NCI-H446 treated with DMSO at 0.1 percent for 48 hours (cell line): ENCODE measurements at regions not wholly inside any gene's neighbourhood (a gene's known extent, or its start where the extent isn't known, plus 50 kb on each side); places are given as distances from the start of the nearest gene placed in this dataset.
"Not testable (repeated sequence)": the region's sequence is repeated elsewhere in the genome, so short reads cannot be mapped to it uniquely, and the experiment has no call there.

Experiments used
- DNase-seq: peaks from one replicate; lab custom pipeline; 2025; lab: John Stamatoyannopoulos, UW

GRCh38 chr13:50274181-50274580 is 258.9 kb downstream of the KCNRG start:
- DNase-seq, result no peak

- no peak for DNase-seq
Observed at GRCh38 chr13:50275392-50276063, 260.3 kb downstream of the KCNRG start.

GRCh38 chr13:50276550-50276949 is 261.3 kb downstream of the KCNRG start:
- DNase-seq, result no peak

- DNase-seq, result no peak
Observed at GRCh38 chr13:50277127-50277526, 261.9 kb downstream of the KCNRG start.

GRCh38 chr13:50277906-50278305 is 262.7 kb downstream of the KCNRG start:
- no peak for DNase-seq

- no peak for DNase-seq
Observed at GRCh38 chr13:50280441-50280937, 265.2 kb downstream of the KCNRG start.

- DNase-seq, result no peak
Observed at GRCh38 chr13:50282016-50282415, 266.8 kb downstream of the KCNRG start.

GRCh38 chr13:50283017-50283416 is 267.8 kb downstream of the KCNRG start:
- no peak for DNase-seq

GRCh38 chr13:50284540-50284939 is 269.3 kb downstream of the KCNRG start:
- no peak for DNase-seq

GRCh38 chr13:50285283-50285682 is 270.0 kb downstream of the KCNRG start:
- DNase-seq, result no peak

DNA sequence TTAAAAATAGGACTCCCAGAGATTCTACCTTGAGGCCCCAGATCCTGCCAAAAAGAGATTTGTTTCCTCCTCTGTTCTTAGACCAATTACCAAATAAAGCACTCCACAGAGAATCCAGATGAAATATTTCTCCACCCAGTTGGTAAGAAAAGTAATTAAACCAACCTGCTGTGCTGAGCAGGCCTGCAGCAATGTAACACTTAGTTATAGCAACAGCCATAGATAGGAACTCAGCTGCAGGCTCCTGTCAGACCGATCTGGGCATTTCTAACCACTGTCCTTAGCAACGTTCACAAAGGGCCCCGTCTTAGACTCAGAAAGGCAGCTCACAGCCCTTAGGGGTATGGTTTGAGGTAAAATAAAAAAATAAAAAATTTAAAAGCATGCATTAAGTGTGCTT is 271.1 kb downstream of the KCNRG start:
- no peak for DNase-seq

DNA sequence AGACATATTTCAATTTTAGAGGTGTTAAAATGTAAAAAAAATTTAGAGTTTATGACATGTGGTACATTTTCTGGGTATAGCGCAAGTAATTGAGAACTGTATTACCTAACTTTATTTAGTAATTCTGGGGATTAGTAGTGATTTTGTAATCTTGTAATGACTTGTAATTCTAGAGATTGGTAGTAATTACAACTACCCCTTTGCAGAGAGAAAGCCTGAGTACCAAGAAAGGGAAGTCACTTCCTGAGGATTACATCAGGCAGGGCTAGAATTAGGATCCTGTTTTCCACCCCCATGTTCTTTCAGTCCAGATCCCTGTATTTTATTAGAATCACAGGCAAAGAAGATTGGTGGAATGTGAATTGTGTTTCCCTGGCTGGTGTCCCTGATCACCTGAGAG is 274.9 kb downstream of the KCNRG start:
- no peak for DNase-seq

DNA sequence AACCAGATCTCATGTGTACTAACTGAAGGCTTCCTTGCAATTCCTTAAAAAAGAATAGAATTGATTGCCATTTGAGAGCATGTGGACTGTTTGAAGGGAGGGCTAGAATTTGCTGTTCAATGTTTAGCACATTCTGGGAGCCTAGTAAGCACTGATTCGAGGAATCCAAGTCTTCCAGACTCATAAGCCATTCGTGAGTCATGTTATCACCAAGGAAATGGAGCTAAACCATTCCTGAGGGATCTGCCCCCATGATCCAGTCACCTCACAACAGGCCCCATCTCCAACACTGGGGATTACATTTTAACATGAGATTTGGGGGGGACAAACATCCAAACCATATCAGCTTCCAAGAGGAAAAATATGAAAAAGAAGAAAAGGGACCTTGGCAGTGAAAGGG is 276.4 kb downstream of the KCNRG start:
- DNase-seq, result no peak

DNA sequence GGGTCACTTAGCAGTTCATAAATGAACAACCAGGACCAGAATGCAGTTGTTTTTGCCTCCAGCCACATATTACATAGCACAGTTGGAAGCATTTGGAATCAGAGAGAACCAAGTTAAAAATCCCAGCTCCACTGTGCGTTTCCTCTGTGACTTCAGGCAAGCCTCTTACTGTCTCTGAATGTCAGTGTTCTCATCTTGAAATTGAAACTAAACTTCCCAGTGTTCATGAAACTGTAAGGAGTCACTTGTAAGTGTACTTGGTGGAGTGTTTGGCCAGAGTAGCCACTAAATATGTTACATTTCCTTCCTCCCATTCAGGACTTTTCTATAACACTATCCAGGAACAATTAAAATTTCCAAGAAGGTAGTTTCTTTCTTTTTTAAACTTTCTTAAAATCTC is 276.8 kb downstream of the KCNRG start:
- no peak for DNase-seq

DNA sequence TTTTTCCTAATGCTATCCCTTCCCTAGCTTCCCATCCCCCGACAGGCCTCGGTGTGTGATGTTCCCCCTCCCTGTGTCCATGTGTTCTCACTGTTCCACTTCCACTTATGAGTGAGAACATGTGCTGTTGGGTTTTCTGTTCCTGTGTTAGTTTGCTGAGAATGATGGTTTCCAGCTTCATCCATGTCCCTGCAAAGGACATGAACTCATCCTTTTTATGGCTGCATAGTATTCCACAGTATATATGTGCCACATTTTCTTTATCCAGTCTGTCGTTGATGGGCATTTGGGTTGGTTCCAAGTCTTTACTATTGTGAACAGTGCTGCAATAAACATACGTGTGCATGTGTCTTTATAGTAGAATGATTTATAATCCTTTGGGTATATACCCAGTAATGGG is 279.2 kb downstream of the KCNRG start:
- DNase-seq, result not testable (repeated sequence)

DNA sequence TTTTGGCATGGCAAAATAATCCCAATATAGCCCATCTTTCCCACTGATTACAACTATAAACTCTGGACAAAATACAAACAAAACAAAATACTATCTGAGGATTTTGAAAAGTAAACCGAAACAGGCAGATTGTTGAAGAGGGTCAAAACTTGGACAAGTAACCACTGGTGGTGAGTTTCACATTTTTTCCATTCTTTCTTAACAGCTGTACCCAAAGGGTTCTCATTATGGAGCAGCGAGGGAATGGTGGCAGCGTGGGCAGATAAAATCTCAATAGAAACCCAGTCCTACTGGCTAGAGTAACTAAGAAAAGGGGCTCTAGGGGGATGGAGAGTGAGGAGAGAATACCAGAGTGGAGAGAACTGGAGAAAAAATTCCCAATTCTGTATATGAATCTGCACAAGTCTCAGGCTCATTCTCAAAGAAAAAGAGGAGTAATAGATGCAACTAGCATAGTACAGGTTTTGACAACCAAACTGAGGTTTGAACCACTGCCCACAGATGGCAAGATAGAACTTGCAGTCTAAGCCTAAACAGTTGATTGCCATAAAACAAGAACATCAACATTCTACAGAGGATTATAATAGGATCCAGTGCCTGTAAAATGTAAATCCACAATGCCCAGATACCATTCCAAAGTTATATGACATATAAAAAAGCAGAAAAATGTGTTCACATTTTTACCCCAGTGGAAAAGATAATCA is 284.5 kb downstream of the KCNRG start:
- DNase-seq, result no peak

- no peak for DNase-seq
Observed at GRCh38 chr13:50303963-50304721, 288.9 kb downstream of the KCNRG start.

GRCh38 chr13:50306156-50306555 is 290.9 kb downstream of the KCNRG start:
- DNase-seq, result no peak

DNA sequence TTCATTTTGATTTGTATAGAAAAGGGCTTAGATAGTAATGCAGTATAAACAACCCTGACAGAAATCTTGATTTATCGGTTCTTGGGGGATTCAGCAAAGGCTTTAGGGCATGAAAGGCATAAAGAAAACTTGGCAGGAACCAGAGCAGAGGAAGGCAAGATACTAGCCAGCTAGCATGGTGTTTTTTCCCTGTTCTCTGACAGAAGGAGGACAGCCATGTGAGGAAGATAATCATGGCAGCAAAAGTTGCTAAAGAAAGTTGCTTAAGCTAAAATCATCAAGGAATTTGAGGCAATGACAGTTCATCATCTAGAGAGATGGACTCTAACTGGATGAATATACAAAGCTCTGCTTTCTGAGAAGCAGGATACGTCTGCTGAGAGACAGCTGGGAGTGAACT is 294.1 kb downstream of the KCNRG start:
- DNase-seq, result peak; percentile 63

DNA sequence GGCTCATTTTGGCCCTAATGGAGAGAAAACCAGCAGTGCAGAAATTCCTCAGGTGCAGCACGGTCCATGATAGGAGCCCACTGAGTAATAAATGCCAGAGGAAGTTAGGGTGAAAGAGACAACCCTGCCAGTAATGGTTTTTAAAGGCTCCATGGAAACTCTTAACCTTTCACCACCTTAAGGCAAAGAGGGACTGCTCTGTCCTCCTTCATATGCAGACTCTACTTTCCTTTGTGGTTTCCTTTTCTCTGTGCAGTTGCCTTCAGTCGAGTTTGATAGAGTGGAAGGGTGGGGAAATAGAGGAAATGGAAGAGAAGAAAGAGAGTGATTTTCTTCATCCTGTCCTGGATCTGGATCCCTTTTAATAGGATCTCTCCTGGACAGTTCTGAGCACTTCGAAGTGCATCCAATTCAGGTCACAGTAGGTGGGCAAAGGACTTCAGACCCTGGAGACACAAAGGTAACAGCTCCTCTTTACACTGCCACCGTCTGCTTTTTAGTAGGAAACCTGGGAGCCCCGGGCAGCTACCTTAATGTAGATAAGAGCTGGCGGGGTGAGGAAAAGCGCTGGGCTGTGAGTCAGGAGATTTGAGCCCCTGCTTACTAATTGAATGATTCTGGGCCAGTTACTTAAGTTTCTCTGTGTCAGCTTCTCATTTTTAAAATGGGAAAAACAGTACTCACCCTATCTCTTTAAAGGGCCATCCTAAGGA is 294.8 kb downstream of the KCNRG start:
- no peak for DNase-seq

- DNase-seq, result no peak
Observed at GRCh38 chr13:50310734-50311133, 295.5 kb downstream of the KCNRG start.

DNA sequence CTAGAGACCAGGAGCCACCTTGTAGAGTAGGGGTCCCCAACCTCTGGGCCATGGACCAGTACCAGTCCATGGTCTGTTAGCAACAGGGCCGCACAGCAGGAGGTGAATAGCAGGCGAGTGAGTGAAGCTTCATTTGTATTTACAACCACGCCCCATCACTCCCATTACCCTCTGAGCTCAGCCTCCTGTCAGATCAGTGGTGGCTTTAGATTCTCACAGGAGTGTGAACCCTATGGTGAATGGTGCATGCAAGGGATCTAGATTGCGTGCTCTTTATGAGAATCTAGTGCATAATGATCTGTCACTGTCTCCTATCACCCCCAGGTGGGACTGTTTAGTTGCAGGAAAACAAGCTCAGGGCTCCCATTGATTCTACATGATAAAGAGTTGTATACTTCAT is 303.6 kb downstream of the KCNRG start:
- no peak for DNase-seq
